ENCODE measurements at regions not wholly inside any gene's neighbourhood (a gene's known extent, or its start where the extent isn't known, plus 50 kb on each side); places are given as distances from the start of the nearest gene placed in this dataset.

- TF ChIP-seq CTCF (IDR thresholded peaks at IDR 0.05) (no peak), POLR2A (IDR thresholded peaks at IDR 0.05) (no peak)
These were observed 276.9 kb downstream of the TCF7L2 start for GRCh38 chr10:113226831-113227445.

Measured in lower leg skin (tissue), 3 donors.